Keratinocyte (primary cell): ENCODE measurements at regions not wholly inside any gene's neighbourhood (a gene's known extent, or its start where the extent isn't known, plus 50 kb on each side); places are given as distances from the start of the nearest gene placed in this dataset.

Experiments
- DNase-seq: peaks from one replicate; pipeline ENCODE4 v3.0.0-alpha.2; 2011; ENCODE audit warnings: low read depth, missing footprints, low spot score
- FAIRE-seq: peaks from 2 replicates; lab custom pipeline; 2011; peaks lifted over from hg19 to GRCh38; lab: Jason Lieb, UNC
- H2AFZ ChIP-seq: 2 replicates; pipeline ENCODE4 v1.6.0; 2012; ENCODE audit warnings: low read length, control low read depth, inconsistent platforms; ENCODE audit not compliant: control insufficient read depth
- H3K27ac ChIP-seq: 2 replicates; pipeline ENCODE4 v1.5.1; 2011; ENCODE audit warnings: low read length; ENCODE audit not compliant: control insufficient read depth, insufficient read depth
- H3K27me3 ChIP-seq: 3 replicates; pipeline ENCODE4 v1.6.0; 2011; ENCODE audit warnings: low read length; ENCODE audit not compliant: control insufficient read depth, insufficient read depth; ENCODE audit errors: extremely low read depth
- H3K36me3 ChIP-seq, 2 experiments: 2 replicates in 1 of 2; 3 replicates in 1 of 2; pipeline ENCODE4 v1.5.1; 2011; ENCODE audit warnings: low read length in 2 of 2, mild to moderate bottlenecking in 1 of 2; ENCODE audit not compliant: control insufficient read depth in 2 of 2, insufficient read depth in 2 of 2; ENCODE audit errors: extremely low read depth in 1 of 2
- H3K4me1 ChIP-seq: 3 replicates; pipeline ENCODE4 v1.5.1; 2011; ENCODE audit warnings: low read length; ENCODE audit not compliant: control insufficient read depth, insufficient read depth; ENCODE audit errors: extremely low read depth
- H3K4me2 ChIP-seq: 3 replicates; pipeline ENCODE4 v1.6.0; 2011; ENCODE audit warnings: low read depth, low read length; ENCODE audit not compliant: control insufficient read depth, insufficient read depth; ENCODE audit errors: extremely low read depth
- H3K4me3 ChIP-seq, 3 experiments: fragments of 200-600 bp in 1 of 3; sonication (generic) in 1 of 3; 2 replicates in 2 of 3; 3 replicates in 1 of 3; pipeline ENCODE4 v1.5.1; 2011 to 2016; ENCODE audit warnings: low read length in 3 of 3, mild to moderate bottlenecking in 3 of 3, control low read depth in 2 of 3, inconsistent platforms in 1 of 3, low read depth in 1 of 3, mixed read lengths in 1 of 3, mixed run types in 1 of 3, moderate library complexity in 1 of 3; ENCODE audit not compliant: control insufficient read depth in 2 of 3, insufficient read depth in 2 of 3; ENCODE audit errors: extremely low read depth in 1 of 3
- H3K79me2 ChIP-seq: 2 replicates; pipeline ENCODE4 v1.6.0; 2012; ENCODE audit warnings: low read length; ENCODE audit not compliant: control insufficient read depth, insufficient read depth
- H3K9ac ChIP-seq: 3 replicates; pipeline ENCODE4 v1.6.0; 2011; ENCODE audit warnings: low read length; ENCODE audit not compliant: control insufficient read depth, insufficient read depth; ENCODE audit errors: extremely low read depth
- H3K9me1 ChIP-seq: 3 replicates; pipeline ENCODE4 v1.6.0; 2011; ENCODE audit warnings: low read length; ENCODE audit not compliant: control insufficient read depth, insufficient read depth; ENCODE audit errors: extremely low read depth
- H3K9me3 ChIP-seq: 2 replicates; pipeline ENCODE4 v1.5.1; 2012; ENCODE audit warnings: low read depth, low read length; ENCODE audit not compliant: control insufficient read depth
- H4K20me1 ChIP-seq: 3 replicates; pipeline ENCODE4 v1.6.0; 2011; ENCODE audit warnings: low read length; ENCODE audit not compliant: control insufficient read depth, insufficient read depth; ENCODE audit errors: extremely low read depth
- CTCF ChIP-seq, 3 experiments: IDR thresholded peaks in 1 of 3; conservative IDR thresholded peaks in 1 of 3; optimal IDR thresholded peaks in 1 of 3; 2 replicates in 2 of 3; 3 replicates in 1 of 3; pipeline versions ENCODE3 to v1.5.1; 2011; ENCODE audit warnings: low read length in 3 of 3, mild to moderate bottlenecking in 3 of 3, moderate library complexity in 2 of 3, control low read depth in 1 of 3, inconsistent platforms in 1 of 3; ENCODE audit not compliant: insufficient read depth in 2 of 3; ENCODE audit errors: extremely low read depth in 1 of 3
- EZH2 ChIP-seq: IDR thresholded peaks from one replicate; pipeline ENCODE4 v1.6.1; 2012; ENCODE audit warnings: inconsistent platforms, mild to moderate bottlenecking, low read length, moderate library complexity
- dilution Hi-C: fragments of 300-500 bp; cut with MboI; formaldehyde crosslinking; loops from one replicate; pipeline ENCODE4 v1.7.0; 2020; ENCODE audit warnings: low sequenced_read_pairs; ENCODE audit not compliant: extremely low pct_ligation_motif_present

- DNase-seq: no peak
- Histone ChIP-seq H3K4me3 (no peak overlapping the region), H3K27ac (no peak overlapping the region), H4K20me1 (no peaks in the 10 kb centered on the region), H3K79me2 (no peaks in the 10 kb centered on the region), H3K27me3 (no peaks in the 10 kb centered on the region), H3K36me3 (no peaks in the 10 kb centered on the region), H2AFZ (no peak overlapping the region), H3K9me3 (no peaks in the 10 kb centered on the region), H3K4me1 (no peaks in the 10 kb centered on the region), H3K9me1 (no peaks in the 10 kb centered on the region), H3K4me2 (no peak overlapping the region), H3K9ac (no peak overlapping the region)
- no peak for FAIRE-seq
- dilution Hi-C loops: no loop called here
- TF ChIP-seq EZH2: no peak
- TF ChIP-seq CTCF (optimal IDR thresholded peaks at IDR 0.05 in 1 of 3, IDR thresholded peaks at IDR 0.05 in 1 of 3, conservative IDR thresholded peaks at IDR 0.05 in 1 of 3; ENCODE audit: extremely low read depth in 1 of 3, insufficient read depth in 2 of 3, low read length in 3 of 3): no peak
Measured at GRCh38 chr13:44011036-44011435, 131.3 kb downstream of the LACC1 start.

- Histone ChIP-seq H3K9me3 (no peaks in the 10 kb centered on the region), H3K4me1 (no peaks in the 10 kb centered on the region), H3K9ac (no peak overlapping the region), H4K20me1 (no peaks in the 10 kb centered on the region), H3K4me3 (no peak overlapping the region), H3K79me2 (no peaks in the 10 kb centered on the region), H3K9me1 (no peaks in the 10 kb centered on the region), H3K36me3 (no peaks in the 10 kb centered on the region), H2AFZ (no peak overlapping the region), H3K27ac (no peak overlapping the region), H3K4me2 (no peak overlapping the region), H3K27me3 (no peaks in the 10 kb centered on the region)
- dilution Hi-C loops: no loop called here
- TF ChIP-seq CTCF (optimal IDR thresholded peaks at IDR 0.05 in 1 of 3, IDR thresholded peaks at IDR 0.05 in 1 of 3, conservative IDR thresholded peaks at IDR 0.05 in 1 of 3; ENCODE audit: extremely low read depth in 1 of 3, insufficient read depth in 2 of 3, low read length in 3 of 3): no peak
- no peak for TF ChIP-seq EZH2
- FAIRE-seq (no peak), DNase-seq (no peak)
Measured at GRCh38 chr13:44012910-44013757, 133.4 kb downstream of the LACC1 start.
